K562 (cell line): ENCODE measurements at regions not wholly inside any gene's neighbourhood (a gene's known extent, or its start where the extent isn't known, plus 50 kb on each side); places are given as distances from the start of the nearest gene placed in this dataset.

Source experiments
- FOXP1 ChIP-seq: sonication (generic); formaldehyde crosslinking; IDR thresholded peaks from 2 replicates; pipeline ENCODE4 v1.8.0; 2022; ENCODE audit warnings: mild to moderate bottlenecking, missing genetic modification reagents
- NR1H2 ChIP-seq: sonication (generic); formaldehyde crosslinking; IDR thresholded peaks from 2 replicates; pipeline ENCODE4 v1.4.0; 2020; ENCODE audit warnings: mild to moderate bottlenecking, missing genetic modification reagents
- POLR2A ChIP-seq: fragments of 450-650 bp; conservative IDR thresholded peaks from 2 replicates; pipeline ENCODE4 v1.6.1; 2016
- RFX5 ChIP-seq: IDR thresholded peaks from 2 replicates; pipeline ENCODE4 v1.6.1; 2011; ENCODE audit warnings: low read depth, mild to moderate bottlenecking, improper control_type of control experiment, low read length
- SMARCA5 ChIP-seq: fragments of 450-650 bp; IDR thresholded peaks from 2 replicates; pipeline ENCODE4 v1.6.1; 2016
- SNRNP70 ChIP-seq: fragments of 200-400 bp; formaldehyde crosslinking; optimal IDR thresholded peaks from 2 replicates; pipeline ENCODE3; 2017; ENCODE audit warnings: low read depth, low read length
- ZNF143 ChIP-seq: sonication (generic); formaldehyde crosslinking; IDR thresholded peaks from 2 replicates; pipeline ENCODE4 v1.9.0; 2022; ENCODE audit warnings: mild to moderate bottlenecking, missing genetic modification reagents
- ZNF324 ChIP-seq: fragments of 250-450 bp; sonication (Bioruptor Pico); IDR thresholded peaks from 2 replicates; pipeline ENCODE4 v1.4.0; 2020; ENCODE audit warnings: mild to moderate bottlenecking
- ZNF354B ChIP-seq: fragments of 250-450 bp; sonication (Bioruptor Pico); IDR thresholded peaks from 2 replicates; pipeline ENCODE4 v1.4.0; 2020
- ZNF764 ChIP-seq: fragments of 250-450 bp; sonication (Bioruptor Pico); IDR thresholded peaks from 2 replicates; pipeline ENCODE4 v1.4.0; 2020; ENCODE audit warnings: low read depth, mild to moderate bottlenecking, moderate library complexity
- TF ChIP-seq, protein P1 (sequence below): fragments of 200-600 bp; sonication (generic); IDR thresholded peaks from one replicate; pipeline ENCODE4 v1.6.1; 2012; ENCODE audit warnings: mild to moderate bottlenecking, low read depth, low read length, inconsistent platforms
- TF ChIP-seq, protein P2 (sequence below), 3 experiments: fragments of 200-800 bp in 1 of 3; sonication (Bioruptor generic) in 1 of 3; sonication (generic) in 1 of 3; formaldehyde crosslinking in 1 of 3; IDR thresholded peaks; 2 replicates each; pipeline versions ENCODE4 v1.6.1 to v1.8.0; 2016 to 2022; ENCODE audit warnings: mild to moderate bottlenecking in 2 of 3, missing compliant biosample characterization in 2 of 3, missing genetic modification characterization in 2 of 3, missing genetic modification reagents in 1 of 3
- TF ChIP-seq, protein P3 (sequence below): sonication (generic); formaldehyde crosslinking; IDR thresholded peaks from 2 replicates; pipeline ENCODE4 v1.8.0; 2022; ENCODE audit warnings: mild to moderate bottlenecking, missing genetic modification reagents
- TF ChIP-seq, protein P4 (sequence below): fragments of 250-450 bp; sonication (Bioruptor Pico); IDR thresholded peaks from 2 replicates; pipeline ENCODE4 v1.5.0; 2020; ENCODE audit warnings: mild to moderate bottlenecking

DNA sequence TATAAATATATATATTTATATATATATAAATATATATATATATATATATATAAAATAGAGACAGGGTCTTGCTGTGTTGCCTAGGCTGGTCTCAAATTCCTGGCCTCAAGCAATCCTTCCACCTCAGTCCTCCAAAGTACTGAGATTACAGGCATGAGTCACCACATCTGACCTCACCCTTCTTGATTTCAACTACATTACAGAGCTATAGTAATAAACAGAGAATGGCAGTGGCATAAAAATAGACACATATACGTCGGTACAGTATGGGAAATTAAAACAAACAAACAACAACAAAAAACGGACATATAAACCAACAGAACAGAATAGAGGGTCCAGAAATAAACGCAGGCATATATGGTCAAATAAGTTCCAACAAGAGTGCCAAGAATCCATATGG is 77.6 kb upstream of the PPP1R3A start:
- TF ChIP-seq ZNF143 (CRISPR knock-in tag) (no peak), SNRNP70 (no peak), NR1H2 (CRISPR knock-in tag) (no peak), ZNF354B (CRISPR knock-in tag) (no peak), RFX5 (no peak), ZNF764 (CRISPR knock-in tag) (no peak), SMARCA5 (no peak), POLR2A (no peak), FOXP1 (no peak), ZNF324 (no peak)
- TF ChIP-seq, protein P1, sequence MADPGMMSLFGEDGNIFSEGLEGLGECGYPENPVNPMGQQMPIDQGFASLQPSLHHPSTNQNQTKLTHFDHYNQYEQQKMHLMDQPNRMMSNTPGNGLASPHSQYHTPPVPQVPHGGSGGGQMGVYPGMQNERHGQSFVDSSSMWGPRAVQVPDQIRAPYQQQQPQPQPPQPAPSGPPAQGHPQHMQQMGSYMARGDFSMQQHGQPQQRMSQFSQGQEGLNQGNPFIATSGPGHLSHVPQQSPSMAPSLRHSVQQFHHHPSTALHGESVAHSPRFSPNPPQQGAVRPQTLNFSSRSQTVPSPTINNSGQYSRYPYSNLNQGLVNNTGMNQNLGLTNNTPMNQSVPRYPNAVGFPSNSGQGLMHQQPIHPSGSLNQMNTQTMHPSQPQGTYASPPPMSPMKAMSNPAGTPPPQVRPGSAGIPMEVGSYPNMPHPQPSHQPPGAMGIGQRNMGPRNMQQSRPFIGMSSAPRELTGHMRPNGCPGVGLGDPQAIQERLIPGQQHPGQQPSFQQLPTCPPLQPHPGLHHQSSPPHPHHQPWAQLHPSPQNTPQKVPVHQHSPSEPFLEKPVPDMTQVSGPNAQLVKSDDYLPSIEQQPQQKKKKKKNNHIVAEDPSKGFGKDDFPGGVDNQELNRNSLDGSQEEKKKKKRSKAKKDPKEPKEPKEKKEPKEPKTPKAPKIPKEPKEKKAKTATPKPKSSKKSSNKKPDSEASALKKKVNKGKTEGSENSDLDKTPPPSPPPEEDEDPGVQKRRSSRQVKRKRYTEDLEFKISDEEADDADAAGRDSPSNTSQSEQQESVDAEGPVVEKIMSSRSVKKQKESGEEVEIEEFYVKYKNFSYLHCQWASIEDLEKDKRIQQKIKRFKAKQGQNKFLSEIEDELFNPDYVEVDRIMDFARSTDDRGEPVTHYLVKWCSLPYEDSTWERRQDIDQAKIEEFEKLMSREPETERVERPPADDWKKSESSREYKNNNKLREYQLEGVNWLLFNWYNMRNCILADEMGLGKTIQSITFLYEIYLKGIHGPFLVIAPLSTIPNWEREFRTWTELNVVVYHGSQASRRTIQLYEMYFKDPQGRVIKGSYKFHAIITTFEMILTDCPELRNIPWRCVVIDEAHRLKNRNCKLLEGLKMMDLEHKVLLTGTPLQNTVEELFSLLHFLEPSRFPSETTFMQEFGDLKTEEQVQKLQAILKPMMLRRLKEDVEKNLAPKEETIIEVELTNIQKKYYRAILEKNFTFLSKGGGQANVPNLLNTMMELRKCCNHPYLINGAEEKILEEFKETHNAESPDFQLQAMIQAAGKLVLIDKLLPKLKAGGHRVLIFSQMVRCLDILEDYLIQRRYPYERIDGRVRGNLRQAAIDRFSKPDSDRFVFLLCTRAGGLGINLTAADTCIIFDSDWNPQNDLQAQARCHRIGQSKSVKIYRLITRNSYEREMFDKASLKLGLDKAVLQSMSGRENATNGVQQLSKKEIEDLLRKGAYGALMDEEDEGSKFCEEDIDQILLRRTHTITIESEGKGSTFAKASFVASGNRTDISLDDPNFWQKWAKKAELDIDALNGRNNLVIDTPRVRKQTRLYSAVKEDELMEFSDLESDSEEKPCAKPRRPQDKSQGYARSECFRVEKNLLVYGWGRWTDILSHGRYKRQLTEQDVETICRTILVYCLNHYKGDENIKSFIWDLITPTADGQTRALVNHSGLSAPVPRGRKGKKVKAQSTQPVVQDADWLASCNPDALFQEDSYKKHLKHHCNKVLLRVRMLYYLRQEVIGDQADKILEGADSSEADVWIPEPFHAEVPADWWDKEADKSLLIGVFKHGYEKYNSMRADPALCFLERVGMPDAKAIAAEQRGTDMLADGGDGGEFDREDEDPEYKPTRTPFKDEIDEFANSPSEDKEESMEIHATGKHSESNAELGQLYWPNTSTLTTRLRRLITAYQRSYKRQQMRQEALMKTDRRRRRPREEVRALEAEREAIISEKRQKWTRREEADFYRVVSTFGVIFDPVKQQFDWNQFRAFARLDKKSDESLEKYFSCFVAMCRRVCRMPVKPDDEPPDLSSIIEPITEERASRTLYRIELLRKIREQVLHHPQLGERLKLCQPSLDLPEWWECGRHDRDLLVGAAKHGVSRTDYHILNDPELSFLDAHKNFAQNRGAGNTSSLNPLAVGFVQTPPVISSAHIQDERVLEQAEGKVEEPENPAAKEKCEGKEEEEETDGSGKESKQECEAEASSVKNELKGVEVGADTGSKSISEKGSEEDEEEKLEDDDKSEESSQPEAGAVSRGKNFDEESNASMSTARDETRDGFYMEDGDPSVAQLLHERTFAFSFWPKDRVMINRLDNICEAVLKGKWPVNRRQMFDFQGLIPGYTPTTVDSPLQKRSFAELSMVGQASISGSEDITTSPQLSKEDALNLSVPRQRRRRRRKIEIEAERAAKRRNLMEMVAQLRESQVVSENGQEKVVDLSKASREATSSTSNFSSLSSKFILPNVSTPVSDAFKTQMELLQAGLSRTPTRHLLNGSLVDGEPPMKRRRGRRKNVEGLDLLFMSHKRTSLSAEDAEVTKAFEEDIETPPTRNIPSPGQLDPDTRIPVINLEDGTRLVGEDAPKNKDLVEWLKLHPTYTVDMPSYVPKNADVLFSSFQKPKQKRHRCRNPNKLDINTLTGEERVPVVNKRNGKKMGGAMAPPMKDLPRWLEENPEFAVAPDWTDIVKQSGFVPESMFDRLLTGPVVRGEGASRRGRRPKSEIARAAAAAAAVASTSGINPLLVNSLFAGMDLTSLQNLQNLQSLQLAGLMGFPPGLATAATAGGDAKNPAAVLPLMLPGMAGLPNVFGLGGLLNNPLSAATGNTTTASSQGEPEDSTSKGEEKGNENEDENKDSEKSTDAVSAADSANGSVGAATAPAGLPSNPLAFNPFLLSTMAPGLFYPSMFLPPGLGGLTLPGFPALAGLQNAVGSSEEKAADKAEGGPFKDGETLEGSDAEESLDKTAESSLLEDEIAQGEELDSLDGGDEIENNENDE = no peak
- TF ChIP-seq, protein P2, sequence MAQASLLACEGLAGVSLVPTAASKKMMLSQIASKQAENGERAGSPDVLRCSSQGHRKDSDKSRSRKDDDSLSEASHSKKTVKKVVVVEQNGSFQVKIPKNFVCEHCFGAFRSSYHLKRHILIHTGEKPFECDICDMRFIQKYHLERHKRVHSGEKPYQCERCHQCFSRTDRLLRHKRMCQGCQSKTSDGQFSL (CRISPR knock-in tag; IDR thresholded peaks at IDR 0.05) = no peak
- TF ChIP-seq, protein P2 (tag; IDR thresholded peaks at IDR 0.05) = no peak
- TF ChIP-seq, protein P3, sequence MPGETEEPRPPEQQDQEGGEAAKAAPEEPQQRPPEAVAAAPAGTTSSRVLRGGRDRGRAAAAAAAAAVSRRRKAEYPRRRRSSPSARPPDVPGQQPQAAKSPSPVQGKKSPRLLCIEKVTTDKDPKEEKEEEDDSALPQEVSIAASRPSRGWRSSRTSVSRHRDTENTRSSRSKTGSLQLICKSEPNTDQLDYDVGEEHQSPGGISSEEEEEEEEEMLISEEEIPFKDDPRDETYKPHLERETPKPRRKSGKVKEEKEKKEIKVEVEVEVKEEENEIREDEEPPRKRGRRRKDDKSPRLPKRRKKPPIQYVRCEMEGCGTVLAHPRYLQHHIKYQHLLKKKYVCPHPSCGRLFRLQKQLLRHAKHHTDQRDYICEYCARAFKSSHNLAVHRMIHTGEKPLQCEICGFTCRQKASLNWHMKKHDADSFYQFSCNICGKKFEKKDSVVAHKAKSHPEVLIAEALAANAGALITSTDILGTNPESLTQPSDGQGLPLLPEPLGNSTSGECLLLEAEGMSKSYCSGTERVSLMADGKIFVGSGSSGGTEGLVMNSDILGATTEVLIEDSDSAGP (CRISPR knock-in tag) = no peak
- TF ChIP-seq, protein P4, sequence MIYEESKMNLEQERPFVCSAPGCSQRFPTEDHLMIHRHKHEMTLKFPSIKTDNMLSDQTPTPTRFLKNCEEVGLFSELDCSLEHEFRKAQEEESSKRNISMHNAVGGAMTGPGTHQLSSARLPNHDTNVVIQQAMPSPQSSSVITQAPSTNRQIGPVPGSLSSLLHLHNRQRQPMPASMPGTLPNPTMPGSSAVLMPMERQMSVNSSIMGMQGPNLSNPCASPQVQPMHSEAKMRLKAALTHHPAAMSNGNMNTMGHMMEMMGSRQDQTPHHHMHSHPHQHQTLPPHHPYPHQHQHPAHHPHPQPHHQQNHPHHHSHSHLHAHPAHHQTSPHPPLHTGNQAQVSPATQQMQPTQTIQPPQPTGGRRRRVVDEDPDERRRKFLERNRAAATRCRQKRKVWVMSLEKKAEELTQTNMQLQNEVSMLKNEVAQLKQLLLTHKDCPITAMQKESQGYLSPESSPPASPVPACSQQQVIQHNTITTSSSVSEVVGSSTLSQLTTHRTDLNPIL (CRISPR knock-in tag) = no peak
